ENCODE measurements at regions not wholly inside any gene's neighbourhood (a gene's known extent, or its start where the extent isn't known, plus 50 kb on each side); places are given as distances from the start of the nearest gene placed in this dataset.

DNA sequence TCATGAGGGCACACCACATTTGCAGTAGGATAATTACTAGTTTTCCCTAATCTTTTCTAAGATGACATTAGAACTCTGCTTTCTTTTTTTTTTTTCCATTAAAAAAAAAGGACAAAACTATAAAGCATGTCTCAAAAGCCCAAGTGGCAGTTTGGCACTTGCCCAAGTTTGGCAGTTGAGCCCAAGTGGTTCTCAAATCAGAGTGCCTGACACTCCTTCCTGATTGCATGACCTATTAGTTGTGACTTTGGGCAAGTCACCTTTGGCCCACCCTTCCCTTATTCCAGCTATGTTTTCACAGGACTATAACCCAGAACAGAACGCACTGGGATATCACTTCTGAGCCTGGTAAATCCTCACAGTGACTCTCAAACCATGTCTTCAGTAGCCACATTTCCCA, 273.0 kb downstream of the CCDC85A start:
- Histone ChIP-seq H3K9me2 (replicated peaks; ENCODE audit: insufficient read depth, low read length) (no peaks in the 10 kb centered on the region), H3F3A (ENCODE audit: insufficient read depth, low read length) (no peaks in the 10 kb centered on the region), H3K9ac (ENCODE audit: low read length) (no peak overlapping the region), H3K79me2 (ENCODE audit: low read length) (no peaks in the 10 kb centered on the region), H3K4me1 (ENCODE audit: low read length) (no peaks in the 10 kb centered on the region), H3K36me3 (replicated peaks; ENCODE audit: insufficient read depth, low read length) (no peaks in the 10 kb centered on the region), H2AFZ (ENCODE audit: low read length) (no peak overlapping the region), H3K4me2 (ENCODE audit: low read depth, low read length) (no peak overlapping the region), H3K27ac (ENCODE audit: low read length) (no peak overlapping the region), H3K27me3 (replicated peaks; ENCODE audit: insufficient read depth, low read length) (no peaks in the 10 kb centered on the region), H3K9me3 (replicated peaks; ENCODE audit: insufficient read depth, low read length) (no peaks in the 10 kb centered on the region), H4K20me1 (ENCODE audit: insufficient read depth, low read length) (no peaks in the 10 kb centered on the region), H3K4me3 (ENCODE audit: low read length) (no peak overlapping the region)
- TF ChIP-seq EZH2phosphoT487 (IDR thresholded peaks at IDR 0.05; ENCODE audit: low read length): no peak
- TF ChIP-seq, protein P1, sequence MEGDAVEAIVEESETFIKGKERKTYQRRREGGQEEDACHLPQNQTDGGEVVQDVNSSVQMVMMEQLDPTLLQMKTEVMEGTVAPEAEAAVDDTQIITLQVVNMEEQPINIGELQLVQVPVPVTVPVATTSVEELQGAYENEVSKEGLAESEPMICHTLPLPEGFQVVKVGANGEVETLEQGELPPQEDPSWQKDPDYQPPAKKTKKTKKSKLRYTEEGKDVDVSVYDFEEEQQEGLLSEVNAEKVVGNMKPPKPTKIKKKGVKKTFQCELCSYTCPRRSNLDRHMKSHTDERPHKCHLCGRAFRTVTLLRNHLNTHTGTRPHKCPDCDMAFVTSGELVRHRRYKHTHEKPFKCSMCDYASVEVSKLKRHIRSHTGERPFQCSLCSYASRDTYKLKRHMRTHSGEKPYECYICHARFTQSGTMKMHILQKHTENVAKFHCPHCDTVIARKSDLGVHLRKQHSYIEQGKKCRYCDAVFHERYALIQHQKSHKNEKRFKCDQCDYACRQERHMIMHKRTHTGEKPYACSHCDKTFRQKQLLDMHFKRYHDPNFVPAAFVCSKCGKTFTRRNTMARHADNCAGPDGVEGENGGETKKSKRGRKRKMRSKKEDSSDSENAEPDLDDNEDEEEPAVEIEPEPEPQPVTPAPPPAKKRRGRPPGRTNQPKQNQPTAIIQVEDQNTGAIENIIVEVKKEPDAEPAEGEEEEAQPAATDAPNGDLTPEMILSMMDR (IDR thresholded peaks at IDR 0.05; ENCODE audit: low read length): no peak
- DNase-seq: no peak

DNA sequence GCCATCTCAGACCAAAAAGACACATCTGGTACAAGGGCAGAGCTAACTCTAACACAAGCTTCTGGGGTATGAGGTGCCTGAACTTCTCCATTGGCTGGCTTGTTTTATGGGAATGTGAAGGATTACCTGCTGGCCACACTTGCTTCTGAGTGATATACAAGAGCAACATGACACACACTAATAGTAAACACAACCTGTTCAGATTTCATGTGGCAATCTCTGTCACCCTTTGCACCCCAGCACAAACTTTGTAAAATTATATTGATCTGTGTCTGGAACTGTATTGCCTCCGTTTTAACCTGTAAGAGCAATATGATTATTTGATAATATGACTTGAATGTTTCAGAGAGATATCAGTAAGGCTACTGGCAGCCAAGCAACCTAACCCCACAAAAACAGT, 276.7 kb downstream of the CCDC85A start:
- no peak for DNase-seq
- no peaks in the 10 kb centered on the region for H3K9me3 ChIP-seq (replicated peaks; ENCODE audit: insufficient read depth, low read length)
- no peak overlapping the region for H3K9ac ChIP-seq (ENCODE audit: low read length)
- H3K36me3 ChIP-seq (replicated peaks; ENCODE audit: insufficient read depth, low read length): no peaks in the 10 kb centered on the region
- no peaks in the 10 kb centered on the region for H4K20me1 ChIP-seq (ENCODE audit: insufficient read depth, low read length)
- no peak overlapping the region for H2AFZ ChIP-seq (ENCODE audit: low read length)
- no peaks in the 10 kb centered on the region for H3K27me3 ChIP-seq (replicated peaks; ENCODE audit: insufficient read depth, low read length)
- no peaks in the 10 kb centered on the region for H3K79me2 ChIP-seq (ENCODE audit: low read length)
- TF ChIP-seq EZH2 (optimal IDR thresholded peaks at IDR 0.05; ENCODE audit: low read depth, low read length) (no peak), EZH2phosphoT487 (IDR thresholded peaks at IDR 0.05; ENCODE audit: low read length) (no peak)
- TF ChIP-seq, protein P1 (IDR thresholded peaks at IDR 0.05; ENCODE audit: low read length): no peak
- no peaks in the 10 kb centered on the region for H3F3A ChIP-seq (ENCODE audit: insufficient read depth, low read length)
- no peak overlapping the region for H3K27ac ChIP-seq (ENCODE audit: low read length)
- H3K4me1 ChIP-seq (ENCODE audit: low read length): no peaks in the 10 kb centered on the region
- no peak overlapping the region for H3K4me2 ChIP-seq (ENCODE audit: low read depth, low read length)
- H3K9me2 ChIP-seq (replicated peaks; ENCODE audit: insufficient read depth, low read length): no peaks in the 10 kb centered on the region
- H3K4me3 ChIP-seq (ENCODE audit: low read length): no peak overlapping the region

DNA sequence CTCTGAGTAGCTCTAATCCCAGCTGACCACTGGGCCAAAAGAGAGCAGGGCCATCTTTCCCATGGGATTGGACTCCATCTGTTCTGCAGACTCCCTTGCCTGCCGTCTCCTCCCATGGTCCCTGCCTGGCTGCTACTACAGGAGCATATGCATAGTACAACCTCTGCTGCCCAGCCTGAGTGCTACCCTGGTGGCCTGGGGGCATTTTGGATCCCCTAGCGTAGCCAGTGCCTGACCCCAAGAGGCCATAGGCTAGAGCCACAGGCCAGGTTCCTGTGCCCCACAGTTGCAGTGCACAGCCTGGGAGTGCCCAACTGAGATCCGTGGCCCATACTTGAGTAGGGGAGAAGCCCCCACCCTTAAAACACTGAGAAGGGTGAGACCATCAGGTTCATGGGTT, 280.3 kb downstream of the CCDC85A start:
- no peak for TF ChIP-seq EZH2phosphoT487 (IDR thresholded peaks at IDR 0.05; ENCODE audit: low read length)
- no peak for TF ChIP-seq EZH2 (optimal IDR thresholded peaks at IDR 0.05; ENCODE audit: low read depth, low read length)
- TF ChIP-seq, protein P1 (IDR thresholded peaks at IDR 0.05; ENCODE audit: low read length): no peak
- Histone ChIP-seq H3K27me3 (replicated peaks; ENCODE audit: insufficient read depth, low read length) (no peaks in the 10 kb centered on the region), H3K4me3 (ENCODE audit: low read length) (no peak overlapping the region)

More for the DNA sequence above, 280.3 kb downstream of the CCDC85A start:
- H3K4me2 ChIP-seq (ENCODE audit: low read depth, low read length): no peak overlapping the region
- no peaks in the 10 kb centered on the region for H3K36me3 ChIP-seq (replicated peaks; ENCODE audit: insufficient read depth, low read length)
- H3K9me2 ChIP-seq (replicated peaks; ENCODE audit: insufficient read depth, low read length): no peaks in the 10 kb centered on the region
- H2AFZ ChIP-seq (ENCODE audit: low read length): no peak overlapping the region
- H3K79me2 ChIP-seq (ENCODE audit: low read length): no peaks in the 10 kb centered on the region
- H3K27ac ChIP-seq (ENCODE audit: low read length): no peak overlapping the region
- no peaks in the 10 kb centered on the region for H3K9me3 ChIP-seq (replicated peaks; ENCODE audit: insufficient read depth, low read length)
- H4K20me1 ChIP-seq (ENCODE audit: insufficient read depth, low read length): no peaks in the 10 kb centered on the region
- H3K4me1 ChIP-seq (ENCODE audit: low read length): no peaks in the 10 kb centered on the region
- H3K9ac ChIP-seq (ENCODE audit: low read length): no peak overlapping the region
- no peaks in the 10 kb centered on the region for H3F3A ChIP-seq (ENCODE audit: insufficient read depth, low read length)
- DNase-seq: no peak
